Activated T-helper 17 cell treated with anti-CD3 and anti-CD28 coated beads, Interleukin-2, amount 50 U/mL, for 72 hours (primary cell): ENCODE measurements at regions not wholly inside any gene's neighbourhood (a gene's known extent, or its start where the extent isn't known, plus 50 kb on each side); places are given as distances from the start of the nearest gene placed in this dataset.
"Not testable (repeated sequence)": the region's sequence is repeated elsewhere in the genome, so short reads cannot be mapped to it uniquely, and the experiment has no call there.

ENCODE experiments used
- ATAC-seq: fragments of 150-1000 bp; cut with Tn5 transposase; replicated peaks from 2 replicates; pipeline ENCODE4 v1.10.0; 2021; ENCODE audit warnings: mild to moderate bottlenecking, moderate library complexity
- H3K27ac Mint-ChIP-seq: one replicate; pipeline ENCODE4 v1.8.0; 2022; ENCODE audit warnings: mixed read lengths
- H3K27me3 Mint-ChIP-seq: one replicate; pipeline ENCODE4 v1.8.0; 2022; ENCODE audit warnings: mixed read lengths
- H3K36me3 Mint-ChIP-seq: one replicate; pipeline ENCODE4 v1.8.0; 2022; ENCODE audit warnings: low read depth, mild to moderate bottlenecking, mixed read lengths
- H3K4me1 Mint-ChIP-seq: one replicate; pipeline ENCODE4 v1.8.0; 2022; ENCODE audit warnings: mixed read lengths
- H3K4me3 Mint-ChIP-seq: one replicate; pipeline ENCODE4 v1.8.0; 2022; ENCODE audit warnings: mild to moderate bottlenecking, mixed read lengths
- H3K9me3 Mint-ChIP-seq: one replicate; pipeline ENCODE4 v1.8.0; 2022; ENCODE audit warnings: mixed read lengths

DNA sequence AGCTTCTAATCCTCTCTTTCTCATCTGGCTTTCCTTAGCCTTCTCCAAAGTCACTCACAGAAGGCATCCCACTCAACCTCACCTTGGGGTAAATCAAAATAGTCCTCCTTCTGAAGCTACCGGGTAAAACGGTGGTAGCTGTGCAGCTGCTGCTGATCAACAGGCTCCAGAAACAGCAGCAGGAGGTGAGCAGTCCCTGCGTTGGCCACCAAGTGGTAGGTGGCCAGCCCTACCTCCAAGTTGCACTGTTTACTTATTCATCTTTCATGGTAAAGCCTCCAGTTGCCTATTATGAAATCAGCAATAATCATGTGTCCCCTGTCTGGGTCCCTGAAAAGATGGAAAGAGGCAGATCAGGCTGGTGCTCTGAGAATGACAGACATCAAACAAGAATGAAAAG is 125.1 kb upstream of the POTEB2 start:
- H3K27me3 Mint-ChIP-seq, H3K4me1 Mint-ChIP-seq, H3K9me3 Mint-ChIP-seq, H3K4me3 Mint-ChIP-seq, ATAC-seq, H3K36me3 Mint-ChIP-seq, H3K27ac Mint-ChIP-seq: not testable (repeated sequence)

DNA sequence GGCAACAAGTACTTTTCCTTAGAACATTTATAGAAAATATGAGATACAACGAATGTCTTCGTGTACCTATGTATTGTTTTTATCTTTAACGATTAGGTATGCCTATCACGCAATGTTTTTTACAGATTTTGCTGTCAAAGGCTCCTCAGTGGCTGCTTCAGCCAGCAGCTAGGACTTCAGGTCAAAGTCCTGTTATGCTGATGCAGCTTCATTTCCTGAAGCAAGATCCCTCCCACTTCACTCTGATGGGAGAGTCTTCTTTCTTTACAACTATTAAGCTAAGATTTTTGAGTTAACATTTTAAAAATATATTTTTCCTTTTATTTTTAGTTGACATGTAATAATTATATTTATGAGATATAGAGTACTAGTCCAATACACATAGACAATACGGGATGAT is 120.7 kb upstream of the POTEB2 start:
- H3K4me1 Mint-ChIP-seq, H3K36me3 Mint-ChIP-seq, H3K4me3 Mint-ChIP-seq, H3K27ac Mint-ChIP-seq, H3K9me3 Mint-ChIP-seq, H3K27me3 Mint-ChIP-seq, ATAC-seq: not testable (repeated sequence)

DNA sequence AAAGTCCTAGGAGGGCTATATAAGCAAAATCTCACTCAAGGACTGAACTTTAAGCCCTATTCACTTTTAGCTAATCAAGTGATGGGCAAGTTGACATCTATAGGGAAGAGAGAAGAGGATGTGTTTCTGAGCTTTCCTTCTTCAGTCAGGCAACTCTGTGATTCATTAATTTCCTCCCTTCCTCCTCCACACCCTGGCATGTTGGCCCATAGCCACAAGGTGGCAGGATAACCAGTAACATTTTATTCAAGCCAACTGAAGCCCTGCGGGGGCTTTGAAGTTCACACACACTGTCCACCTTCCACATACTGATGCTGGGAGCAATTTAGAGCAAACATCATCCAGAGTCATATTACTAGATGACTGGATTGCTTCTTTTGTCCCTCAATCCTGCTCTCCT is 111.9 kb upstream of the POTEB2 start:
- H3K9me3 Mint-ChIP-seq, H3K27me3 Mint-ChIP-seq, H3K4me3 Mint-ChIP-seq, H3K27ac Mint-ChIP-seq, H3K4me1 Mint-ChIP-seq, H3K36me3 Mint-ChIP-seq: not testable (repeated sequence)
- ATAC-seq = peak; percentile 70

DNA sequence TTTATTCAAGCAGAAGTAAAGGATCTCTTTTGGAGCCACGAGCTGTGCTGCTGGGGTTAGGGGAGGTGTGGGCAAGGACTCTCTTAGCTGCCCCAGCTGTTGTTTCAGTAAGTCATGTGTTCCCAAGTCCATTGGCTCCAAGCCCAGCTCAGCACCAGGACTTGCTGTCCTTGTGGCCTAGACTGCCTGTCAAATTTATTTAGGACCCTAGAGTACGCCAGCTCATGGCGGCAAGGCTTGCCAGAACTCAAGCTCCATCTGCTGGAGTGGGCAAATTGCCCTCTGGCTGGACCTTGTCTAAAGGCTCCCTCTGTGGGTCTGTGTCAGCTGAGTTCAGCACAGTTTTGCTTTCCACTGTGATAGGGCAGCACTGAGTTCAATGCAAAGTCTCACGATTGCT is 106.6 kb upstream of the POTEB2 start:
- not testable (repeated sequence) for H3K27ac Mint-ChIP-seq, H3K36me3 Mint-ChIP-seq, H3K4me1 Mint-ChIP-seq, H3K27me3 Mint-ChIP-seq, ATAC-seq, H3K9me3 Mint-ChIP-seq, H3K4me3 Mint-ChIP-seq

DNA sequence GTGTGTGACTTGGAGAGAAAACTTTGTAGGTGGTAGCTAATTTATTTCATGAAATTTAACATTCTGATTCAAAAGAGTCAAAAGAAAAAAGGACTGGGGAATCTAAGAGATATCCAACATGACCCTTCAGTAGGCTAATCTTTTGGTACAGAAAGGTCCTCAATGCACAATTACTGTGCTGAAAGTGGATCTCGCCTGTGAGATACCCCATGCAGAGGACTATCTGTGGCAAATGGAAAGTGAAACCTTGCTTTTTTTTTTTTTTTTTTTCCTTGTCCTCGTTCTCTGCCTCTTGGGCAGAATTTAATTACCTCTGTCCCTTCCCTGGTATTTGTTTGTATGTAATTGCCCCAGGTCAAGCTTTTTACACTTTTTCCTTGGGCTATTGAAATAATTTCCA is 93.2 kb upstream of the POTEB2 start:
- not testable (repeated sequence) for ATAC-seq, H3K36me3 Mint-ChIP-seq, H3K27me3 Mint-ChIP-seq, H3K4me3 Mint-ChIP-seq, H3K9me3 Mint-ChIP-seq, H3K4me1 Mint-ChIP-seq, H3K27ac Mint-ChIP-seq

DNA sequence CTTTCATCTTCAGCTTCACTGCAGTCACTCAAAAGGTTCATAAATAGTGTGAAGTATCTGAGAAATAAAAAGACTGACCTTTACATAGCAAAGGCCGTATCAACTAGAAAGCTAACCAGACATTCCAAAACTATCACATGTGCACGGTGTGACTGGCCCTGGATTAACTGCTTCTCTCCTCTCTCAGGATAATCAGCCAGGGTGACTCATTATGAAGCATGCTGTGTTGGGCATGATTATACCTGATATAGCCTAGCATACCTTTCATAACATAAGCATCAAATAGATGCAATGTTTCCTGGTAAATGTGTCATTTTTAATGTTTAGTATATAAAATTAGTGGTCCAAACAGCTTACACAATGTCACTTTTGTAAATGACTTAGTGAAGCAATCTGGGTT is 63.2 kb upstream of the POTEB2 start:
- not testable (repeated sequence) for H3K27me3 Mint-ChIP-seq, H3K36me3 Mint-ChIP-seq, H3K4me3 Mint-ChIP-seq, H3K27ac Mint-ChIP-seq, ATAC-seq, H3K9me3 Mint-ChIP-seq, H3K4me1 Mint-ChIP-seq
